IgD-negative memory B cell (primary cell): ENCODE measurements at regions not wholly inside any gene's neighbourhood (a gene's known extent, or its start where the extent isn't known, plus 50 kb on each side); places are given as distances from the start of the nearest gene placed in this dataset.

Experiments used
- H3K27ac Mint-ChIP-seq, 3 donors: one replicate each; pipeline ENCODE4 v1.8.0; 2020 to 2022; ENCODE audit warnings: mild to moderate bottlenecking in 3 of 3, mixed read lengths in 3 of 3, moderate library complexity in 1 of 3
- H3K27me3 Mint-ChIP-seq: one replicate; pipeline ENCODE4 v1.8.0; 2021; ENCODE audit warnings: mixed read lengths
- H3K36me3 Mint-ChIP-seq: one replicate; pipeline ENCODE4 v1.8.0; 2020; ENCODE audit warnings: mild to moderate bottlenecking, mixed read lengths
- H3K4me1 Mint-ChIP-seq, 3 donors: one replicate each; pipeline ENCODE4 v1.8.0; 2020 to 2022; ENCODE audit warnings: mixed read lengths in 3 of 3, mild to moderate bottlenecking in 1 of 3
- H3K4me3 Mint-ChIP-seq, 4 donors: one replicate each; pipeline ENCODE4 v1.8.0; 2020 to 2022; ENCODE audit warnings: mild to moderate bottlenecking in 4 of 4, mixed read lengths in 4 of 4, moderate library complexity in 3 of 4
- H3K9me3 Mint-ChIP-seq, 3 donors: one replicate each; pipeline ENCODE4 v1.8.0; 2020 to 2021; ENCODE audit warnings: mixed read lengths in 3 of 3, mild to moderate bottlenecking in 1 of 3

DNA sequence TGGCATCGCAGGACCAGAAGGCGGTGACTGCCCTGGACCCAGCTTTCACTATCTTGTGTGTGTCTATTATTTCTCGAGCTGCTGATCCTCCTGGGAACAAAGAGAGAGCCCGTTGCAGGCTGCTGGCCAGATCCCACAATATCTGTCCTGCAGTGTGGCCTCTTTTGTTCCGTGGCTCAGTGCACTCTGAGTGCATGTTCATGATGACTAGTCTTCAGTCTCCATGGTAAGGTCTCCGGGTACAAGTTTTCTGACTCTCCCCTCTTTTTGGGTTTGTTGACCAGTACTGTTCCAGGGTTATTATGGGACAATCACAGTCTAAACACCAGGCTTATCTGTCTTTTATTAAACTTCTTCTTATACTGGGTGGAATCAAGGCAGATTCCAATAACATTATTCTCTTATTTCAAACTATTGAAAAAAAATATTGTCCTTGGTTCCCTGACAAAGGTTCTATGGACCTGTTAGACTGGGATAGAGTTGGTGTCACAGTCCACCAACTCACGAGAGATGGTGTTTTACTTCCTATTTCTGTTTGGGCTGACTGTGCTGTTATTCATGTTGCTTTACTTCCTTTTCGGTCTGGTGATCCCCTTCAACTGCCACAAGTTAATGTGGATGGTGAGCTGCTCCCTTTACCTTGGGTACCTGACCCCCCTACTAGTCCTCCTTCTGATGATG, 192.9 kb upstream of the ALG10B start:
- Mint-ChIP-seq H3K4me3 (no peak overlapping the region), H3K4me1 (peaks cover 0 to under 1% (median 0%) of the 10 kb centered on the region in 3 donors), H3K36me3 (peaks cover 2% of the 10 kb centered on the region), H3K27ac (no peak overlapping the region), H3K27me3 (no peaks in the 10 kb centered on the region), H3K9me3 (peaks cover 1 to 14% (median 8%) of the 10 kb centered on the region in 3 donors)

DNA sequence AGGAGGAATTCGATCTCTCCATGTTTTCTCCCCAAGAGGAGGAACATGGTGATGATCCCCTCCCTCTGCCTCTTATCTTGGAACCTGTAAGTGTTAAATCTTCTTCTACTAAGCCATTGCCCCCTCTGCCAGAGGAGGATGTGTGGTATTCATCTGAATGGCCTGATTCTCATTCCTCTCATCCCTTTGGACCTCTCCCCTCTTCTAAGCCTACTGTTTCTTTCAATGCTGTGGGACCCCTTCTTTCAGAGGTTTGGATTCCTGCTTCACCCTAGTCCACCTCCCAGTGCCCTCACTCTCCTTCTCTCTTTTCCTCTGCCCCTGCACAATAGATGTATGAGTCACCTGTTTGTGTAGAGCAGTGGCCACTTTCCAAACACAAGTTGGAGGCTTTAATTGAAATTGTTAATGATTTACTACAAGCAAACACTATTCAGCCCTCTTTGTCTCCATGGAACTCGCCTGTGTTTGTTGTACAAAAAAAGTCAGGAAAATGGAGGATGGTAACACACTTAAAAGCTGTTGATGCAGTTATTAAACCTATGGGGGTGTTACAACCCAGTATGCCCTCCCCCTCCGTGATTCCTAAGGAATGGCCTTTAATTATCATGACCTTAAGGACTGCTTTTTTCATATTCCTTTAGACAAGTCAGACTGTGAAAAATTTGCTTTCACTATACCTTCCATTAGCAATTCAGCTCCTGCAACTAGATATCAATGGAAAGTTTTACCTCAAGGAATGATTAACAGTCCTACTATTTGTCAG, 192.1 kb upstream of the ALG10B start:
- no peak overlapping the region for H3K27ac Mint-ChIP-seq
- no peak overlapping the region for H3K4me3 Mint-ChIP-seq
- peaks cover 2% of the 10 kb centered on the region for H3K36me3 Mint-ChIP-seq

GRCh38 chr12:38132139-38132538, 184.4 kb upstream of the ALG10B start:
- Mint-ChIP-seq H3K9me3 (no peaks in the 10 kb centered on the region), H3K4me3 (no peak overlapping the region), H3K36me3 (no peaks in the 10 kb centered on the region), H3K27me3 (peaks cover 1% of the 10 kb centered on the region), H3K27ac (no peak overlapping the region), H3K4me1 (peaks cover 0 to 2% (median 0%) of the 10 kb centered on the region in 3 donors)

More for the DNA sequence above, 192.1 kb upstream of the ALG10B start:
- H3K9me3 Mint-ChIP-seq: peaks cover 0 to 8% (median 7%) of the 10 kb centered on the region in 3 donors
- no peaks in the 10 kb centered on the region for H3K27me3 Mint-ChIP-seq
- H3K4me1 Mint-ChIP-seq: no peaks in the 10 kb centered on the region

GRCh38 chr12:38137287-38137686, 179.3 kb upstream of the ALG10B start:
- H3K9me3 Mint-ChIP-seq: no peaks in the 10 kb centered on the region
- no peak overlapping the region for H3K4me3 Mint-ChIP-seq
- H3K27ac Mint-ChIP-seq: no peak overlapping the region
- peaks cover 1% of the 10 kb centered on the region for H3K36me3 Mint-ChIP-seq
- peaks cover 0 to 8% (median 6%) of the 10 kb centered on the region in 3 donors for H3K4me1 Mint-ChIP-seq
- H3K27me3 Mint-ChIP-seq: peaks cover 2% of the 10 kb centered on the region

DNA sequence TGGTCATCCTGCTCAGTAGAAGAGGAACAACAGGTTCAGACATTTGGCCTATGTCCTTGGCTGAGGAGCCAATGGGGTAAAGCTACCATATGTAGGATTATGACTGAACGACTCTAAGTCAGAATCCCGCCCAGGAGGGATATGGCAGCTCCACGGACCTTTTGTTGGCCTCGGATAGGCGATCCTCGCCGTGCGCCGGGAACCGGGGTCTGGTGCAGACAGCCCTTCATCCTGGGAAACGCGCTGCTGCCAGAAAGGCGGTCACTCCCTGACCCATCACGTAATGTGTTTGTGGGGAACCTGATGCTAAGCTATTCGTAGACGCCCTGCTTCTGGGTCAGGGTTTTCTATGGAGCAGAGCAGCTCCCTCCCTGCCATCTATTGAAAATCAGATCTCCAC, 178.9 kb upstream of the ALG10B start:
- H3K27ac Mint-ChIP-seq: no peak overlapping the region
- H3K4me3 Mint-ChIP-seq: no peak overlapping the region
- H3K9me3 Mint-ChIP-seq: no peaks in the 10 kb centered on the region
- H3K36me3 Mint-ChIP-seq: peaks cover 1% of the 10 kb centered on the region
- peaks cover 1% of the 10 kb centered on the region for H3K27me3 Mint-ChIP-seq
- H3K4me1 Mint-ChIP-seq: peaks cover 0 to 8% (median 6%) of the 10 kb centered on the region in 3 donors

GRCh38 chr12:38138225-38139221, 178.1 kb upstream of the ALG10B start:
- Mint-ChIP-seq H3K36me3 (peaks cover 1% of the 10 kb centered on the region), H3K4me3 (peak overlapping the region in 3 of 4 donors; percentile 55 to 87 (median 74)), H3K9me3 (no peaks in the 10 kb centered on the region), H3K27ac (no peak overlapping the region), H3K27me3 (peaks cover 1% of the 10 kb centered on the region), H3K4me1 (peaks cover 0 to 8% (median 6%) of the 10 kb centered on the region in 3 donors)

GRCh38 chr12:38139456-38139855, 177.1 kb upstream of the ALG10B start:
- peak overlapping the region in 1 of 3 donors; percentile 2 for H3K27ac Mint-ChIP-seq
- H3K4me1 Mint-ChIP-seq: peaks cover 0 to 8% (median 6%) of the 10 kb centered on the region in 3 donors
- no peak overlapping the region for H3K4me3 Mint-ChIP-seq
- H3K36me3 Mint-ChIP-seq: peaks cover 1% of the 10 kb centered on the region
- peaks cover 1% of the 10 kb centered on the region for H3K27me3 Mint-ChIP-seq
- no peaks in the 10 kb centered on the region for H3K9me3 Mint-ChIP-seq

DNA sequence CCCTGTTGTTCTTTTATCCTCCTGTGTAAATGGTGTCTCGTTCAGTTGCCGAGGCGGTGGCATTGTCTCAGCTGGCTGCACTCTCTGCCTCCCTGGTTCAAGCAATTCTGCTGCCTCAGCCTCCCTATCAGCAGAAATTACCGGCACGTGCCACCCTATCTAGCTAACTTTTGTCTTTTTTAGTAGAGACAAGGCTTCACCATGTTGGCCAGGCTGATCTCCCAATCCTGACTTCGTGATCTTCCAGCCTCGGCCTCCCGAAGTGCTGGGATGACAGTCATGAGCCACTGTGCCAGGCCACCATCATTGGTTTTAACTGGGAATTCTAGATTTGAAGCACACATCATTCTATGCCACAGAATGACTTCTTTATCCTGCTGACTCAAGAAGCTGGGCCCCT, 175.3 kb upstream of the ALG10B start:
- H3K27ac Mint-ChIP-seq: no peak overlapping the region
- H3K4me3 Mint-ChIP-seq: peak overlapping the region in 2 of 4 donors; percentile 39 to 45
- H3K27me3 Mint-ChIP-seq: peaks cover 1% of the 10 kb centered on the region
- H3K4me1 Mint-ChIP-seq: peaks cover 0 to 7% (median 6%) of the 10 kb centered on the region in 3 donors
- peaks cover 1% of the 10 kb centered on the region for H3K36me3 Mint-ChIP-seq
- H3K9me3 Mint-ChIP-seq: no peaks in the 10 kb centered on the region

- H3K27ac Mint-ChIP-seq: no peak overlapping the region
- H3K9me3 Mint-ChIP-seq: peaks cover 0 to 3% (median 0%) of the 10 kb centered on the region in 3 donors
- H3K36me3 Mint-ChIP-seq: peaks cover 1% of the 10 kb centered on the region
- peaks cover 0 to 7% (median 6%) of the 10 kb centered on the region in 3 donors for H3K4me1 Mint-ChIP-seq
- no peak overlapping the region for H3K4me3 Mint-ChIP-seq
- peaks cover 1% of the 10 kb centered on the region for H3K27me3 Mint-ChIP-seq
Measured at GRCh38 chr12:38141861-38142260, 174.7 kb upstream of the ALG10B start.

GRCh38 chr12:38142974-38143373, 173.6 kb upstream of the ALG10B start:
- H3K27ac Mint-ChIP-seq: no peak overlapping the region

DNA sequence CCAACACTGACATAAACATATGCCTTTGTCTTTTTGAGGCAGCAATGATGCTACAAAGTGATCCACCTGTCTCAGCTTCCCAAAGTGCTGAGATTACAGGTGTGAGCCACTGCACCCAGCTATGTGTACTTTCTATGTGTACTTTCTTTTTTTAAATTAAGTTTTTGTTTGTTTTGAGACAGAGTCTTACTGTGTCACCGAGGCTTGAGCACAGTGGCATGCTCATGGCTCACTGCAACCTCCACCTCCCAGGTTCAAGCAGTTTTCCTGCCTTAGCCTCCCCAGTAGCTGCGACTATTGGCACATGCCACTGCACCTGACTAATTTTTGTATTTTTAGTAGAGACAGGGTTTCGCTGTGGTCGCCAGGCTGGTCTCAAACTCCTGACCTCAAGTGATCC, 172.5 kb upstream of the ALG10B start:
- peaks cover 0 to 4% (median 0%) of the 10 kb centered on the region in 3 donors for H3K4me1 Mint-ChIP-seq
- no peak overlapping the region for H3K27ac Mint-ChIP-seq
- H3K36me3 Mint-ChIP-seq: peaks cover 2% of the 10 kb centered on the region
- H3K4me3 Mint-ChIP-seq: no peak overlapping the region
- peaks cover 3 to 8% (median 5%) of the 10 kb centered on the region in 3 donors for H3K9me3 Mint-ChIP-seq
- H3K27me3 Mint-ChIP-seq: no peaks in the 10 kb centered on the region

More at GRCh38 chr12:38142974-38143373, 173.6 kb upstream of the ALG10B start:
- H3K9me3 Mint-ChIP-seq: peaks cover 2 to 8% (median 3%) of the 10 kb centered on the region in 3 donors
- peaks cover 0 to 7% (median 6%) of the 10 kb centered on the region in 3 donors for H3K4me1 Mint-ChIP-seq
- peaks cover 1% of the 10 kb centered on the region for H3K36me3 Mint-ChIP-seq
- H3K4me3 Mint-ChIP-seq: no peak overlapping the region
- H3K27me3 Mint-ChIP-seq: peaks cover 1% of the 10 kb centered on the region

GRCh38 chr12:38144601-38145436, 171.8 kb upstream of the ALG10B start:
- Mint-ChIP-seq H3K27me3 (no peaks in the 10 kb centered on the region), H3K9me3 (peaks cover 3 to 8% (median 6%) of the 10 kb centered on the region in 3 donors), H3K4me1 (peaks cover 0 to 3% (median 0%) of the 10 kb centered on the region in 3 donors), H3K4me3 (no peak overlapping the region), H3K36me3 (peaks cover 3% of the 10 kb centered on the region), H3K27ac (no peak overlapping the region)

GRCh38 chr12:38149395-38150073, 167.0 kb upstream of the ALG10B start:
- peaks cover 0 to 1% (median 0%) of the 10 kb centered on the region in 3 donors for H3K4me1 Mint-ChIP-seq
- H3K9me3 Mint-ChIP-seq: peaks cover 3 to 8% (median 6%) of the 10 kb centered on the region in 3 donors
- H3K36me3 Mint-ChIP-seq: peaks cover 2% of the 10 kb centered on the region
- no peak overlapping the region for H3K27ac Mint-ChIP-seq
- peaks cover 2% of the 10 kb centered on the region for H3K27me3 Mint-ChIP-seq
- H3K4me3 Mint-ChIP-seq: no peak overlapping the region
